Activated T-cell treated with anti-CD3 and anti-CD28 coated beads, Interleukin-2, amount 50 U/mL, for 48 hours (primary cell): ENCODE measurements at regions not wholly inside any gene's neighbourhood (a gene's known extent, or its start where the extent isn't known, plus 50 kb on each side); places are given as distances from the start of the nearest gene placed in this dataset.

ENCODE experiments used
- DNase-seq, 2 experiments: peaks; one replicate each; pipeline ENCODE4 v3.0.0-alpha.2; 2020

GRCh38 chr7:32346253-32346652, 143.9 kb downstream of the LSM5 start:
- DNase-seq: no peak

GRCh38 chr7:32336726-32337125, 153.5 kb downstream of the LSM5 start:
- DNase-seq: no peak

GRCh38 chr7:32335107-32335506, 155.1 kb downstream of the LSM5 start:
- DNase-seq: no peak

GRCh38 chr7:32330602-32331001, 159.6 kb downstream of the LSM5 start:
- DNase-seq: no peak

GRCh38 chr7:32326078-32326477, 164.1 kb downstream of the LSM5 start:
- DNase-seq: no peak

- no peak for DNase-seq
Measured at GRCh38 chr7:32323712-32324111, 166.5 kb downstream of the LSM5 start.

- DNase-seq: no peak
Measured at GRCh38 chr7:32319012-32319382, 171.2 kb downstream of the LSM5 start.

- DNase-seq: no peak
Measured at GRCh38 chr7:32318300-32319011, 171.7 kb downstream of the LSM5 start.

GRCh38 chr7:32316839-32317238, 173.3 kb downstream of the LSM5 start:
- no peak for DNase-seq

GRCh38 chr7:32314761-32315160, 175.4 kb downstream of the LSM5 start:
- no peak for DNase-seq

GRCh38 chr7:32301427-32301826, 188.8 kb downstream of the LSM5 start:
- no peak for DNase-seq

GRCh38 chr7:32299133-32299702, 191.0 kb downstream of the LSM5 start:
- DNase-seq: no peak

- no peak for DNase-seq
Measured at GRCh38 chr7:32298408-32299132, 191.6 kb downstream of the LSM5 start.

- DNase-seq: no peak
Measured at GRCh38 chr7:32293833-32294232, 196.3 kb downstream of the LSM5 start.

- DNase-seq: no peak
Measured at GRCh38 chr7:32289651-32290414, 200.3 kb downstream of the LSM5 start.

- no peak for DNase-seq
Measured at GRCh38 chr7:32285698-32286097, 204.5 kb downstream of the LSM5 start.

- no peak for DNase-seq
Measured at GRCh38 chr7:32283546-32283945, 206.6 kb downstream of the LSM5 start.

GRCh38 chr7:32279500-32279899, 209.3 kb upstream of the PDE1C start:
- DNase-seq: no peak

- DNase-seq: no peak
Measured at GRCh38 chr7:32275216-32276009, 205.2 kb upstream of the PDE1C start.

- DNase-seq: no peak
Measured at GRCh38 chr7:32273297-32273696, 203.1 kb upstream of the PDE1C start.

- DNase-seq: no peak
Measured at GRCh38 chr7:32266932-32267475, 196.8 kb upstream of the PDE1C start.

- DNase-seq: no peak
Measured at GRCh38 chr7:32264702-32265284, 194.6 kb upstream of the PDE1C start.
